Ishikawa (cell line): ENCODE measurements at regions not wholly inside any gene's neighbourhood (a gene's known extent, or its start where the extent isn't known, plus 50 kb on each side); places are given as distances from the start of the nearest gene placed in this dataset.

Experiments
- EGR1 ChIP-seq: IDR thresholded peaks from 2 replicates; pipeline ENCODE4 v1.6.1; 2012
- RAD21 ChIP-seq: IDR thresholded peaks from 2 replicates; pipeline ENCODE4 v1.6.1; 2012; ENCODE audit warnings: low read depth
- REST ChIP-seq: IDR thresholded peaks from 2 replicates; pipeline ENCODE4 v1.6.1; 2012; ENCODE audit warnings: low read depth, mild to moderate bottlenecking
- YY1 ChIP-seq: IDR thresholded peaks from 2 replicates; pipeline ENCODE4 v1.6.1; 2012; ENCODE audit warnings: low read depth

DNA sequence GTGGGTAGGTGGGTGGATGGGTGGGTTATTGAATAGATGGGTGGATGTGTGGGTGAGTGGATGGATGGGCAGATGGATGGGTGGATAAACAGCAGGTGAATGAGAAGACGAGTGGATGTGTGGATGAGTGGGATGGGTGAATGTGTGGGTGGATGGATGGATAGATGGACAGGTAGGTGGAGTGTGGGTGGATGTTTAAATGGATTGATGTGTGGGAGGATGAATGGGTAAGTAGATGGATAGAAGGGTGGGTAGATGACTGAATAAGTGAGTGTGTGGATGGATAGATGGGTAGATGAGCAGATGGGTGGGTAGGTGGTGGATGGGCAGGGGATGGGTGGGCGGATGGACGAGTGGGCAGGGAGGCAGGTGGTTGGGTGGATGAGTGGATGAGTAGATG is 397.6 kb upstream of the IRX4 start:
- no peak for TF ChIP-seq RAD21
- TF ChIP-seq REST, result no peak
- TF ChIP-seq YY1, result no peak
- no peak for TF ChIP-seq EGR1
